ENCODE measurements at regions not wholly inside any gene's neighbourhood (a gene's known extent, or its start where the extent isn't known, plus 50 kb on each side); places are given as distances from the start of the nearest gene placed in this dataset.
"Not testable (repeated sequence)": the region's sequence is repeated elsewhere in the genome, so short reads cannot be mapped to it uniquely, and the experiment has no call there.

- not testable (repeated sequence) for TF ChIP-seq CTCF (conservative IDR thresholded peaks at IDR 0.05); EZH2 (IDR thresholded peaks at IDR 0.05; ENCODE audit: low read depth)
Measured at GRCh38 chrX:94704348-94705256, 1030.6 kb downstream of the FAM133A start.

All from PC-9 (cell line).